ENCODE measurements at regions not wholly inside any gene's neighbourhood (a gene's known extent, or its start where the extent isn't known, plus 50 kb on each side); places are given as distances from the start of the nearest gene placed in this dataset.

DNA sequence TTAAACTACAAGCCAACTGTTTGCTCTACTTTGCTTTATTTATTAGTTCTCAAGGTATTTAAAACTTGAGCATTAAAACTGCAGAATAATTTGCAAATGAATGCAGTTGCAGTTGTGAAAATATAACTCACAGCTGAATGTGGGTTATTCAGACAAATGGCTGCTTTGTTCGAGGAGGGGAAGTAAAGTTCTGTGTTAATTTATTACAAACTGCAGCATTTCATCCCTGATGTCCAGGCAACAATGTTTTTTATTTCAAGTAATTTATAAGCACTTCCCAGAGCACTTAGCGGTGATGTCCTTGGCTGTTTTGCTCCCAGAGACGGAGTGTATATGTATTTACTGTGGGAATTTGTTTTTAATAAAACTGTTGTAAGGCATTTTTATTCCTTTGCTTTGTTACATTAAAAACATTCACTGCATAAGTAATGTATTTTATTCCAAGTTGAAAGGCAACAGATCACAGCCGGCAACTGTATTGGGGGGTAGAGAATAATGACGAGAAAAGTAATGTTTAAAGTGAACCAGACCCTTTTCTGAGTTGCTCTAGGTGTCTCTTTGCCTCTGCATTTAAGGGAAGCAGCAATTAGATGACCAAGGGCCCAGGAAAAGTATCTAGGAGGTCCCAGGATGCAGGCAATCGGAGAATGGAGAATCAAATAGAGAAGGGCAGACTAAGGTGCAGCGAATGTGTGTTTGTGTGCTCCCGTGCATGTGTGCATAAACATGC lies 291.2 kb upstream of the SALL1 start:
- DNase-seq (ENCODE audit: low read depth): no peak
- TF ChIP-seq, protein P1, sequence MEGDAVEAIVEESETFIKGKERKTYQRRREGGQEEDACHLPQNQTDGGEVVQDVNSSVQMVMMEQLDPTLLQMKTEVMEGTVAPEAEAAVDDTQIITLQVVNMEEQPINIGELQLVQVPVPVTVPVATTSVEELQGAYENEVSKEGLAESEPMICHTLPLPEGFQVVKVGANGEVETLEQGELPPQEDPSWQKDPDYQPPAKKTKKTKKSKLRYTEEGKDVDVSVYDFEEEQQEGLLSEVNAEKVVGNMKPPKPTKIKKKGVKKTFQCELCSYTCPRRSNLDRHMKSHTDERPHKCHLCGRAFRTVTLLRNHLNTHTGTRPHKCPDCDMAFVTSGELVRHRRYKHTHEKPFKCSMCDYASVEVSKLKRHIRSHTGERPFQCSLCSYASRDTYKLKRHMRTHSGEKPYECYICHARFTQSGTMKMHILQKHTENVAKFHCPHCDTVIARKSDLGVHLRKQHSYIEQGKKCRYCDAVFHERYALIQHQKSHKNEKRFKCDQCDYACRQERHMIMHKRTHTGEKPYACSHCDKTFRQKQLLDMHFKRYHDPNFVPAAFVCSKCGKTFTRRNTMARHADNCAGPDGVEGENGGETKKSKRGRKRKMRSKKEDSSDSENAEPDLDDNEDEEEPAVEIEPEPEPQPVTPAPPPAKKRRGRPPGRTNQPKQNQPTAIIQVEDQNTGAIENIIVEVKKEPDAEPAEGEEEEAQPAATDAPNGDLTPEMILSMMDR (IDR thresholded peaks at IDR 0.05; ENCODE audit: low read depth, low read length, missing control alignments): no peak
- in situ Hi-C loops (cut with HindIII; ENCODE audit: low sequenced_read_pairs): no loop called here
- no peak overlapping the region for H3K4me3 ChIP-seq (ENCODE audit: low read depth, low read length)

DNA sequence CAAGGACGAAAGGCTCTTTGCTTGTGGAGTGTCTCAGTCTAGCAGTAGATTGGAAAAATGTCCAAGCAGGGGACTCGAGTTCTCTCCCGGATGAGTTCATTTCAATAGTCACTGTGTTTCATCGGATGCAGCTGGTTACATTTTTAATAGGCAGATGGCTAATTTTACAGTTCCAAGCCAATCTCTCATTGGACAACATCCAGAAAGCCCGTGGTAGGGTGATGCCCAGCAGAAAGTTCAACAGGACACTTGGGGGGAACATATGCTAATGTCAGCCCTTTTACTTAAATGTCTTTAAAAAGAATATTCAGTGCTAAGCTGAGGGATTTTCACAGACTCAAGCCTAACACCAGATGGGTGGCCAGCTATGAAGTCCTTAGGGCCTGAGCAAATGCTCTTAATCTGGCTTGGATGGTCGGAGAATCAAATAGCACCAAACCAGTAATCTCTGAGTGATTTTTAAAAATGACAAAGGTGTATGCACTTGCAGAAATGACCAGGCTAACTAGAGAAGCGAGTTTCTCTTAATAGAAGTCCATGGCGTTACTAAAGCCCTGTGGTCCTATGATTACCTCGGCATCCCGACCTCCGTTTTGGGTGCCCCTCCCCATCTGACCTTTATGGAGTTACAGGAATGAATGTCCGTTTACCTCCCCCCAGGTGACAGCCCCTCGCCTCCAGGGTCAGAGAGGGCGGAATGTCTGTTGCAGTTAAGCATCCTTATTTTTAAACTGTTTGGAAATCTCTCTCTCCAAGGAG lies 289.2 kb upstream of the SALL1 start:
- DNase-seq (ENCODE audit: low read depth): no peak
- TF ChIP-seq, protein P1 (IDR thresholded peaks at IDR 0.05; ENCODE audit: low read depth, low read length, missing control alignments): no peak
- in situ Hi-C loops (cut with HindIII; ENCODE audit: low sequenced_read_pairs): no loop called here
- no peak overlapping the region for H3K4me3 ChIP-seq (ENCODE audit: low read depth, low read length)

GRCh38 chr16:51439271-51439670 lies 288.2 kb upstream of the SALL1 start:
- in situ Hi-C loops (cut with HindIII; ENCODE audit: low sequenced_read_pairs): no loop called here
- TF ChIP-seq, protein P1 (IDR thresholded peaks at IDR 0.05; ENCODE audit: low read depth, low read length, missing control alignments): no peak
- no peak overlapping the region for H3K4me3 ChIP-seq (ENCODE audit: low read depth, low read length)
- DNase-seq (ENCODE audit: low read depth): no peak

DNA sequence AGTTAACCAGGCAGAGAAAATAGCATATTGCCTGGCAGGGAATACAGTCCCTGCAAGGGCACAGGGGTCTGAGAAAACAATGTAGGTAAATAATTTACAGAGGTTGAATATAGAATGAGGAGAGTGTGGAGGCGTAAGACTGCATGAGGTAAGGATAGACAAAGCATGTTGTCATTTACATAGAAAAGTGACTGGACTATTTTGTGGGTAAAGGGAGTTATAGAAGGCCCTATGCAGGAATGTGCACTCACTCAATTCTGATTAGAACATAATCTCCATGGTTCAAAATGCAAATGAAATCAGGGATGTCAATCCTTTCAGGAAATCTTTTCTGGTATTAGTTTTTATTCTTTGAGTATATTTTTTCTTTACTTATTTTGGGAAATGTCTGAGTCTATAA lies 285.7 kb upstream of the SALL1 start:
- in situ Hi-C loops (cut with HindIII; ENCODE audit: low sequenced_read_pairs): no loop called here
- H3K4me3 ChIP-seq (ENCODE audit: low read depth, low read length): no peak overlapping the region
- TF ChIP-seq, protein P1 (IDR thresholded peaks at IDR 0.05; ENCODE audit: low read depth, low read length, missing control alignments): no peak
- DNase-seq (ENCODE audit: low read depth): no peak

GRCh38 chr16:51434567-51435198 lies 283.6 kb upstream of the SALL1 start:
- in situ Hi-C loops (cut with HindIII; ENCODE audit: low sequenced_read_pairs): no loop called here
- H3K4me3 ChIP-seq (ENCODE audit: low read depth, low read length): no peak overlapping the region
- no peak for DNase-seq (ENCODE audit: low read depth)
- TF ChIP-seq, protein P1 (IDR thresholded peaks at IDR 0.05; ENCODE audit: low read depth, low read length, missing control alignments): no peak

GRCh38 chr16:51433599-51433998 lies 282.5 kb upstream of the SALL1 start:
- TF ChIP-seq, protein P1 (IDR thresholded peaks at IDR 0.05; ENCODE audit: low read depth, low read length, missing control alignments): no peak
- in situ Hi-C loops (cut with HindIII; ENCODE audit: low sequenced_read_pairs): no loop called here
- no peak for DNase-seq (ENCODE audit: low read depth)
- no peak overlapping the region for H3K4me3 ChIP-seq (ENCODE audit: low read depth, low read length)

Data from astrocyte of the cerebellum (primary cell).